OCI-LY1 (cell line): ENCODE measurements at regions not wholly inside any gene's neighbourhood (a gene's known extent, or its start where the extent isn't known, plus 50 kb on each side); places are given as distances from the start of the nearest gene placed in this dataset.

Experiments
- H2AFZ ChIP-seq: fragments of 200-600 bp; sonication (generic), shearing (Covaris generic); 2 replicates; pipeline ENCODE4 v1.6.0; 2014; ENCODE audit warnings: antibody characterized with exemption, mild to moderate bottlenecking, low read length
- H3F3A ChIP-seq: fragments of 200-600 bp; sonication (generic), shearing (Covaris generic); 2 replicates; pipeline ENCODE4 v1.6.0; 2014; ENCODE audit warnings: mild to moderate bottlenecking, antibody characterized with exemption, low read length, moderate library complexity; ENCODE audit not compliant: insufficient read depth
- H3K27ac ChIP-seq: fragments of 200-600 bp; sonication (generic); 2 replicates; pipeline ENCODE4 v1.5.1; 2014; ENCODE audit warnings: low read length, mixed run types, mild to moderate bottlenecking, low read depth; ENCODE audit not compliant: poor library complexity, severe bottlenecking
- H3K27me3 ChIP-seq: fragments of 200-600 bp; sonication (generic); 2 replicates; pipeline ENCODE4 v1.6.0; 2014; ENCODE audit warnings: antibody characterized with exemption, mild to moderate bottlenecking, low read length, moderate library complexity; ENCODE audit not compliant: insufficient read depth
- H3K36me3 ChIP-seq: fragments of 200-600 bp; sonication (generic); 2 replicates; pipeline ENCODE4 v1.6.1; 2014; ENCODE audit warnings: mild to moderate bottlenecking, antibody characterized with exemption, low read length, moderate library complexity, mixed read lengths; ENCODE audit not compliant: insufficient read depth
- H3K4me1 ChIP-seq: fragments of 200-600 bp; sonication (generic); 2 replicates; pipeline ENCODE4 v1.5.1; 2014; ENCODE audit warnings: mild to moderate bottlenecking, low read length, moderate library complexity; ENCODE audit not compliant: insufficient read depth, severe bottlenecking
- H3K4me2 ChIP-seq: fragments of 200-600 bp; sonication (generic), shearing (Covaris generic); 2 replicates; pipeline ENCODE4 v1.6.1; 2014; ENCODE audit warnings: low read length
- H3K4me3 ChIP-seq: fragments of 200-600 bp; sonication (generic); 2 replicates; pipeline ENCODE4 v1.5.1; 2014; ENCODE audit warnings: low read length, low read depth, mild to moderate bottlenecking, mixed read lengths; ENCODE audit not compliant: poor library complexity, severe bottlenecking
- H3K79me2 ChIP-seq: fragments of 200-600 bp; shearing (Covaris generic); 2 replicates; pipeline ENCODE4 v1.6.1; 2016; ENCODE audit warnings: mixed run types, low read length, mixed read lengths; ENCODE audit not compliant: insufficient read depth
- H3K9ac ChIP-seq: fragments of 200-600 bp; sonication (generic), shearing (Covaris generic); 2 replicates; pipeline ENCODE4 v1.6.1; 2014; ENCODE audit warnings: mild to moderate bottlenecking, low read length, mixed read lengths
- H3K9me2 ChIP-seq: fragments of 200-600 bp; sonication (generic), shearing (Covaris generic); 2 replicates; pipeline ENCODE4 v1.6.1; 2014; ENCODE audit warnings: low read depth, mild to moderate bottlenecking, low read length, mixed read lengths
- H3K9me3 ChIP-seq: fragments of 200-600 bp; shearing (Covaris generic); 2 replicates; pipeline ENCODE4 v1.6.1; 2014; ENCODE audit warnings: low read length, mixed read lengths
- H4K20me1 ChIP-seq: fragments of 200-600 bp; sonication (generic), shearing (Covaris generic); 2 replicates; pipeline ENCODE4 v1.6.0; 2016; ENCODE audit warnings: mild to moderate bottlenecking, low read length; ENCODE audit not compliant: insufficient read depth
- EZH2 ChIP-seq: fragments of 200-600 bp; sonication (generic), shearing (Covaris generic); IDR thresholded peaks from 2 replicates; pipeline ENCODE4 v1.8.0; 2017; ENCODE audit warnings: borderline replicate concordance, mixed run types, mild to moderate bottlenecking, antibody characterized with exemption, low read length, moderate library complexity, mixed read lengths
- TF ChIP-seq, protein P1 (sequence below): fragments of 200-600 bp; sonication (generic), shearing (Covaris generic); IDR thresholded peaks from 2 replicates; pipeline ENCODE4 v1.5.1; 2017; ENCODE audit warnings: mild to moderate bottlenecking, antibody characterized with exemption, low read length, moderate library complexity, mixed read lengths

GRCh38 chr6:68235326-68235784 is 399.7 kb upstream of the ADGRB3 start:
- H3K4me1 ChIP-seq, result peaks cover 9% of the 10 kb centered on the region
- no peak overlapping the region for H3K4me3 ChIP-seq
- no peak overlapping the region for H3K4me2 ChIP-seq
- no peak overlapping the region for H3K27ac ChIP-seq
- H3K9ac ChIP-seq, result no peak overlapping the region
- H3F3A ChIP-seq, result no peaks in the 10 kb centered on the region
- no peaks in the 10 kb centered on the region for H3K9me2 ChIP-seq
- no peaks in the 10 kb centered on the region for H3K36me3 ChIP-seq
- no peak for TF ChIP-seq EZH2
- TF ChIP-seq, protein P1, sequence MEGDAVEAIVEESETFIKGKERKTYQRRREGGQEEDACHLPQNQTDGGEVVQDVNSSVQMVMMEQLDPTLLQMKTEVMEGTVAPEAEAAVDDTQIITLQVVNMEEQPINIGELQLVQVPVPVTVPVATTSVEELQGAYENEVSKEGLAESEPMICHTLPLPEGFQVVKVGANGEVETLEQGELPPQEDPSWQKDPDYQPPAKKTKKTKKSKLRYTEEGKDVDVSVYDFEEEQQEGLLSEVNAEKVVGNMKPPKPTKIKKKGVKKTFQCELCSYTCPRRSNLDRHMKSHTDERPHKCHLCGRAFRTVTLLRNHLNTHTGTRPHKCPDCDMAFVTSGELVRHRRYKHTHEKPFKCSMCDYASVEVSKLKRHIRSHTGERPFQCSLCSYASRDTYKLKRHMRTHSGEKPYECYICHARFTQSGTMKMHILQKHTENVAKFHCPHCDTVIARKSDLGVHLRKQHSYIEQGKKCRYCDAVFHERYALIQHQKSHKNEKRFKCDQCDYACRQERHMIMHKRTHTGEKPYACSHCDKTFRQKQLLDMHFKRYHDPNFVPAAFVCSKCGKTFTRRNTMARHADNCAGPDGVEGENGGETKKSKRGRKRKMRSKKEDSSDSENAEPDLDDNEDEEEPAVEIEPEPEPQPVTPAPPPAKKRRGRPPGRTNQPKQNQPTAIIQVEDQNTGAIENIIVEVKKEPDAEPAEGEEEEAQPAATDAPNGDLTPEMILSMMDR, result no peak
- H3K27me3 ChIP-seq, result no peaks in the 10 kb centered on the region
- H4K20me1 ChIP-seq, result no peaks in the 10 kb centered on the region
- no peaks in the 10 kb centered on the region for H3K9me3 ChIP-seq
- no peak overlapping the region for H2AFZ ChIP-seq
- no peaks in the 10 kb centered on the region for H3K79me2 ChIP-seq

- Histone ChIP-seq H4K20me1 (no peaks in the 10 kb centered on the region), H3K9me3 (no peaks in the 10 kb centered on the region), H3K4me1 (peaks cover under 1% of the 10 kb centered on the region), H3K4me3 (no peak overlapping the region), H2AFZ (no peak overlapping the region), H3K27ac (no peak overlapping the region), H3F3A (no peaks in the 10 kb centered on the region), H3K27me3 (no peaks in the 10 kb centered on the region), H3K36me3 (no peaks in the 10 kb centered on the region), H3K79me2 (no peaks in the 10 kb centered on the region), H3K4me2 (no peak overlapping the region), H3K9ac (no peak overlapping the region), H3K9me2 (no peaks in the 10 kb centered on the region)
- no peak for TF ChIP-seq EZH2
- TF ChIP-seq, protein P1, result no peak
These were observed 401.5 kb upstream of the ADGRB3 start for GRCh38 chr6:68233623-68234022.

- no peaks in the 10 kb centered on the region for H3K4me1 ChIP-seq
- H2AFZ ChIP-seq, result no peak overlapping the region
- H3K36me3 ChIP-seq, result no peaks in the 10 kb centered on the region
- H3F3A ChIP-seq, result no peaks in the 10 kb centered on the region
- no peaks in the 10 kb centered on the region for H4K20me1 ChIP-seq
- no peak overlapping the region for H3K4me3 ChIP-seq
- TF ChIP-seq, protein P1, result no peak
- TF ChIP-seq EZH2, result no peak
- H3K9me2 ChIP-seq, result no peaks in the 10 kb centered on the region
- no peaks in the 10 kb centered on the region for H3K9me3 ChIP-seq
- H3K79me2 ChIP-seq, result no peaks in the 10 kb centered on the region
- no peak overlapping the region for H3K9ac ChIP-seq
- no peak overlapping the region for H3K4me2 ChIP-seq
- H3K27me3 ChIP-seq, result no peaks in the 10 kb centered on the region
- no peak overlapping the region for H3K27ac ChIP-seq
These were observed 405.5 kb upstream of the ADGRB3 start for GRCh38 chr6:68229566-68229965.
